MM.1S (cell line): ENCODE measurements at regions not wholly inside any gene's neighbourhood (a gene's known extent, or its start where the extent isn't known, plus 50 kb on each side); places are given as distances from the start of the nearest gene placed in this dataset.

Experiments used
- DNase-seq: peaks from one replicate; pipeline ENCODE4 v3.0.0-alpha.2; 2015
- H2AFZ ChIP-seq: fragments of 300-600 bp; sonication (generic); 2 replicates; pipeline ENCODE4 v1.6.0; 2016; ENCODE audit warnings: antibody characterized with exemption, low read length
- H3F3A ChIP-seq: fragments of 300-600 bp; sonication (generic); 2 replicates; pipeline ENCODE4 v1.6.1; 2016; ENCODE audit warnings: mild to moderate bottlenecking, antibody characterized with exemption, low read length, moderate library complexity, mixed read lengths; ENCODE audit not compliant: insufficient read depth
- H3K27ac ChIP-seq: fragments of 300-600 bp; sonication (generic); 2 replicates; pipeline ENCODE4 v1.5.1; 2016; ENCODE audit warnings: mild to moderate bottlenecking, low read length
- H3K27me3 ChIP-seq: fragments of 300-600 bp; sonication (generic); replicated peaks from 2 replicates; pipeline ENCODE4 v1.6.0; 2016; ENCODE audit warnings: low read length; ENCODE audit not compliant: insufficient read depth
- H3K36me3 ChIP-seq: fragments of 300-600 bp; sonication (generic); replicated peaks from 2 replicates; pipeline ENCODE4 v1.6.1; 2016; ENCODE audit warnings: mild to moderate bottlenecking, low read length, mixed read lengths; ENCODE audit not compliant: insufficient read depth
- H3K4me1 ChIP-seq: fragments of 300-600 bp; sonication (generic); 2 replicates; pipeline ENCODE4 v1.6.1; 2016; ENCODE audit warnings: low read length, mixed read lengths
- H3K4me2 ChIP-seq: fragments of 300-600 bp; sonication (generic); 2 replicates; pipeline ENCODE4 v1.6.0; 2016; ENCODE audit warnings: low read depth, low read length
- H3K4me3 ChIP-seq: fragments of 300-600 bp; sonication (generic); 2 replicates; pipeline ENCODE4 v1.5.1; 2016; ENCODE audit warnings: low read length, mixed read lengths
- H3K79me2 ChIP-seq: fragments of 300-600 bp; sonication (generic); 2 replicates; pipeline ENCODE4 v1.6.1; 2016; ENCODE audit warnings: mixed run types, low read length, mixed read lengths
- H3K9ac ChIP-seq: fragments of 300-600 bp; sonication (generic); 2 replicates; pipeline ENCODE4 v1.6.1; 2016; ENCODE audit warnings: low read length, mixed read lengths
- H3K9me2 ChIP-seq: fragments of 300-600 bp; sonication (generic); replicated peaks from 2 replicates; pipeline ENCODE4 v1.6.1; 2016; ENCODE audit warnings: mild to moderate bottlenecking, low read length, mixed read lengths; ENCODE audit not compliant: insufficient read depth
- H3K9me3 ChIP-seq: fragments of 300-600 bp; sonication (generic); replicated peaks from 2 replicates; pipeline ENCODE4 v1.6.1; 2016; ENCODE audit warnings: mild to moderate bottlenecking, low read length, mixed read lengths; ENCODE audit not compliant: insufficient read depth
- H4K20me1 ChIP-seq: fragments of 300-600 bp; sonication (generic); 2 replicates; pipeline ENCODE4 v1.6.1; 2016; ENCODE audit warnings: mild to moderate bottlenecking, low read length, moderate library complexity, mixed read lengths; ENCODE audit not compliant: insufficient read depth
- EZH2 ChIP-seq: fragments of 300-600 bp; sonication (generic); optimal IDR thresholded peaks from 2 replicates; pipeline ENCODE3; 2017; ENCODE audit warnings: low read depth, mild to moderate bottlenecking, antibody characterized with exemption, low read length, mixed read lengths
- EZH2phosphoT487 ChIP-seq: fragments of 300-600 bp; sonication (generic); IDR thresholded peaks from 2 replicates; pipeline ENCODE4 v1.6.1; 2018; ENCODE audit warnings: antibody characterized with exemption, low read length
- TF ChIP-seq, protein P1 (sequence below): fragments of 300-600 bp; sonication (generic); IDR thresholded peaks from 2 replicates; pipeline ENCODE4 v1.5.1; 2016; ENCODE audit warnings: antibody characterized with exemption, low read length, mixed read lengths

DNA sequence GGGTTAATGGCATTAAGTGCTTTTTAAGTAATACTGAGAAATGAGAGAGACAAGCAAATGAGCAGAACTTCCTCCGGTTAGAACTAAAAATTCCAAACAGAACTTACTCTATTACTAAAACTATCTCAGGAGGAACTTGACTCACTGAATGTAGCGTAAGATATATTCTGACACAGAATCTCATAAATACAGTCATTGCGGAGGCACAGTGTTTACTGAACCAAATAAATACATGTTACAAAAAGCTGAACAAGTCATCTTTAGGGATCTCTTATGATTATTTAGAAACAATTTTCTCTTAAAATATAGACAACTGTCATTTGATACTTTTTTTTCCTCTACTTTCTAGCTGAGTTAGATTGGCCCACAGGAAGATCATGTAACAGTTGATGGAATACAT is 283.1 kb downstream of the KLF12 start:
- Histone ChIP-seq H3K27me3 (no peaks in the 10 kb centered on the region), H3K27ac (no peak overlapping the region), H3K9me2 (no peaks in the 10 kb centered on the region), H3K4me1 (no peaks in the 10 kb centered on the region), H3K79me2 (no peaks in the 10 kb centered on the region), H3K4me3 (no peak overlapping the region), H3K9me3 (no peaks in the 10 kb centered on the region), H3K36me3 (no peaks in the 10 kb centered on the region), H3K4me2 (no peak overlapping the region), H2AFZ (no peak overlapping the region), H4K20me1 (no peaks in the 10 kb centered on the region), H3F3A (no peaks in the 10 kb centered on the region), H3K9ac (no peak overlapping the region)
- TF ChIP-seq EZH2 (no peak), EZH2phosphoT487 (no peak)
- TF ChIP-seq, protein P1, sequence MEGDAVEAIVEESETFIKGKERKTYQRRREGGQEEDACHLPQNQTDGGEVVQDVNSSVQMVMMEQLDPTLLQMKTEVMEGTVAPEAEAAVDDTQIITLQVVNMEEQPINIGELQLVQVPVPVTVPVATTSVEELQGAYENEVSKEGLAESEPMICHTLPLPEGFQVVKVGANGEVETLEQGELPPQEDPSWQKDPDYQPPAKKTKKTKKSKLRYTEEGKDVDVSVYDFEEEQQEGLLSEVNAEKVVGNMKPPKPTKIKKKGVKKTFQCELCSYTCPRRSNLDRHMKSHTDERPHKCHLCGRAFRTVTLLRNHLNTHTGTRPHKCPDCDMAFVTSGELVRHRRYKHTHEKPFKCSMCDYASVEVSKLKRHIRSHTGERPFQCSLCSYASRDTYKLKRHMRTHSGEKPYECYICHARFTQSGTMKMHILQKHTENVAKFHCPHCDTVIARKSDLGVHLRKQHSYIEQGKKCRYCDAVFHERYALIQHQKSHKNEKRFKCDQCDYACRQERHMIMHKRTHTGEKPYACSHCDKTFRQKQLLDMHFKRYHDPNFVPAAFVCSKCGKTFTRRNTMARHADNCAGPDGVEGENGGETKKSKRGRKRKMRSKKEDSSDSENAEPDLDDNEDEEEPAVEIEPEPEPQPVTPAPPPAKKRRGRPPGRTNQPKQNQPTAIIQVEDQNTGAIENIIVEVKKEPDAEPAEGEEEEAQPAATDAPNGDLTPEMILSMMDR: no peak
- no peak for DNase-seq

DNA sequence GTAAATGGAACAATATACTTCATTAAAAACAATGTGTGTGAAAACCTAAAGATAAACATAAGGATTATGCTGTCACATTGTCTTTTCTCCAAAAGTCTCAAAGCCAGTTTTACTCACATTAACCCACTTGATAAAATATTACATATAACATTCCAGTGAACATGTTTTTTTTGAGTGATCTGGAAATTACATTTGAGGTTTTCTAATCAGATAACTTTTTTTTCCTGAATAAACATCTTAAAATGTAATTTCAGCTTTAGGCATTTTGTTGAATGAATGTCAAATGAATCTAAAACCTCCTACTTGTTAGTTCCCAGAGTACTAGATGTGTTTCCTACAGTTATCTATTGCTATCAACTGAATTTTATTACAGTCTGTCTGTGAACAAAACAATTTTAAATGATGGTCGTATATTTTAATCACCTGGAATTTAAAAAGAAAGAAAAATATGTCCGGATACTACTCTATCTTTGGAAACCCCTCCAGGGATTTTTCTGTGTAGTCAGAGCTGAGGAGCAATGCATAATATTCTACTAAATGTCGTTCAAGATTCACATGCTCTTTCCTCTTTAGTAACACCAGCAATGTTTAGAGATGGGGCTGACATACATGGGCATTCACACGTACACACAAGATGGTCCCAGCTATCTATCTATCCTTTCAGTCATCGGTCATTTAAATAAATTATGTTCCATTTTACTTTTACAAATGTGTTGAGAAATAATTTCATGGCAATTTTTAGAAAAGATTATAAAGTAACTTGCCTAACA is 283.9 kb downstream of the KLF12 start:
- Histone ChIP-seq H3K4me3 (no peak overlapping the region), H4K20me1 (no peaks in the 10 kb centered on the region), H3K9me3 (no peaks in the 10 kb centered on the region), H3K4me2 (no peak overlapping the region), H3K36me3 (peaks cover 6% of the 10 kb centered on the region; the same call in 1 of the 2 replicates), H3F3A (no peaks in the 10 kb centered on the region), H2AFZ (no peak overlapping the region), H3K79me2 (no peaks in the 10 kb centered on the region), H3K27ac (no peak overlapping the region), H3K9me2 (no peaks in the 10 kb centered on the region), H3K9ac (no peak overlapping the region), H3K27me3 (no peaks in the 10 kb centered on the region), H3K4me1 (no peaks in the 10 kb centered on the region)
- TF ChIP-seq EZH2: no peak
- TF ChIP-seq, protein P1: no peak
- TF ChIP-seq EZH2phosphoT487: no peak
- DNase-seq: no peak

DNA sequence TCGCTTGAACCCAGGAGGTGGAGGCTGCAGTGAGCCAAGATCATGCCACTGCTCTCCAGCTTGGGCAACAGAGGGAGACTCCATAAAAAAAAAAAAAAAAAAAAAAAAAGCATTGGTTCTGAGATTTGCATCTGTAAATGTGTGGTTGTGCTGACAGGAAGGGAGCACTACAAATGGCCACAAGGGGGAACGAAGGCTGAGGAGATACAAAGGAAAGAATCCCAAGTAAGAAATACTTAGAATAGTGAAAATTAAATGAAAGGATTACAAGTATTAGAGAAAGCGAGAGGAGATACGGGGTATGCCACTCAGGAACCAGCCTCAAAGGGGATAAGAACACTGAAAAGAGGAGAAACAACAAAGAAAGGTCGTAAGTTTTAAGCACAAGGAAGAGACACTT is 284.9 kb downstream of the KLF12 start:
- H3K4me2 ChIP-seq: no peak overlapping the region
- H3K4me3 ChIP-seq: no peak overlapping the region
- H3K9me2 ChIP-seq: no peaks in the 10 kb centered on the region
- TF ChIP-seq EZH2: no peak
- TF ChIP-seq, protein P1: peak; percentile 37
- H3K9me3 ChIP-seq: no peaks in the 10 kb centered on the region
- H3F3A ChIP-seq: no peaks in the 10 kb centered on the region
- no peak overlapping the region for H3K27ac ChIP-seq
- DNase-seq: peak; percentile 21
- H2AFZ ChIP-seq: no peak overlapping the region
- H3K9ac ChIP-seq: no peak overlapping the region
- H3K36me3 ChIP-seq: peaks cover 7% of the 10 kb centered on the region; the same call in 1 of the 2 replicates
- H4K20me1 ChIP-seq: no peaks in the 10 kb centered on the region
- no peaks in the 10 kb centered on the region for H3K79me2 ChIP-seq
- H3K27me3 ChIP-seq: no peaks in the 10 kb centered on the region
- H3K4me1 ChIP-seq: no peaks in the 10 kb centered on the region
